ENCODE measurements at regions not wholly inside any gene's neighbourhood (a gene's known extent, or its start where the extent isn't known, plus 50 kb on each side); places are given as distances from the start of the nearest gene placed in this dataset.

DNA sequence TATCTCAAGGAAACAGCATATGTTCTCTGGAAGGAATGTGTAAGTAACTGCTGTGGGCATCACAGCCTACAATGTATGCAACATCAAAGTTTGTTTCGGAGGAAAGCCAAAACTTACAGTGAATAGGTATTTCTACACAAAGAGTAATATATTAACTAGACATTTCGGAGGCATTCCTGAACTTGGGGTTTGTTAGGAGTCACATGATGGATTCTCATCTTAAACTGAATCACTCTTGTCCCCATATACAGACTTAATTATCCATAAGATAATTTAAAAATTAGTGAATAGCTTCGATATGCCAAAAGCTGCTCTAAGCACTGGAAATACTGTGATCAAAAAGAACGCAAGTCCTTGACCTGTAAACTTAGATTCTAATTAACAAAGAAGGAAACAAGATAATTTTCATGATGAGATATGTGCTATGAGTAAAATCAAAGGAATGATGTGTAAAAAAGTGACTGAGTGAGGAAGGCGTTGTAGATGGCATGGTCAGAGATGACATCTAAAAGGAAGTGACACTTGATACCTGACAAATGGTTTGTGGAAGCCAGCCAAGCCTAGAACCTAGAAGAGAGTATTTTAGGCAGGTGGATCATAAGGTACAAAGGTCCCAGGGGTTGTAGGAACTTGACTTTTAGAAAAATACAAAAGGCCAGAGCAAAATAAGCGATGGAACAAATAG is 273.1 kb downstream of the MRPL39 start:
- TF ChIP-seq CTCF (IDR thresholded peaks at IDR 0.05; ENCODE audit: extremely low read depth in 1 of 2, insufficient read depth in 1 of 2, low read depth in 1 of 2, low read length in 2 of 2) (no peak), MAX (IDR thresholded peaks at IDR 0.05; ENCODE audit: insufficient read depth, insufficient read length) (no peak), POLR2AphosphoS5 (IDR thresholded peaks at IDR 0.05; ENCODE audit: insufficient read depth, low read depth, low read length) (no peak), POLR2A (IDR thresholded peaks at IDR 0.05; ENCODE audit: low read depth, low read length) (no peak)

Measured in endothelial cell of umbilical vein (primary cell).